HL-60 (cell line): ENCODE measurements at regions not wholly inside any gene's neighbourhood (a gene's known extent, or its start where the extent isn't known, plus 50 kb on each side); places are given as distances from the start of the nearest gene placed in this dataset.
"Not testable (repeated sequence)": the region's sequence is repeated elsewhere in the genome, so short reads cannot be mapped to it uniquely, and the experiment has no call there.

Experiments
- DNase-seq, 2 experiments: peaks; one replicate each; pipeline ENCODE4 v3.0.0-alpha.2; 2010 to 2020; ENCODE audit warnings: low read depth in 1 of 2, low spot score in 1 of 2
- H3K27ac ChIP-seq: fragments of 250-450 bp; sonication (Bioruptor Pico); replicated peaks from 2 replicates; pipeline ENCODE4 v1.5.1; 2020; ENCODE audit warnings: mild to moderate bottlenecking, moderate library complexity
- H3K27me3 ChIP-seq: fragments of 250-450 bp; sonication (Bioruptor Pico); 2 replicates; pipeline ENCODE4 v1.5.1; 2021; ENCODE audit warnings: mild to moderate bottlenecking, moderate library complexity; ENCODE audit not compliant: insufficient read depth, poor library complexity, severe bottlenecking
- H3K4me3 ChIP-seq: replicated peaks from 2 replicates; pipeline ENCODE4 v1.5.1; 2011; ENCODE audit warnings: mild to moderate bottlenecking, control low read depth, low read length; ENCODE audit not compliant: insufficient read depth
- CTCF ChIP-seq: IDR thresholded peaks from one replicate; pipeline ENCODE4 v1.5.1; 2011; ENCODE audit warnings: low read length, control low read depth, inconsistent platforms; ENCODE audit not compliant: insufficient read depth
- GABPA ChIP-seq: IDR thresholded peaks from 2 replicates; pipeline ENCODE4 v1.6.1; 2012; ENCODE audit warnings: low read depth
- POLR2AphosphoS5 ChIP-seq: IDR thresholded peaks from 2 replicates; pipeline ENCODE4 v1.6.1; 2012; ENCODE audit warnings: low read depth
- REST ChIP-seq: IDR thresholded peaks from 2 replicates; pipeline ENCODE4 v1.6.1; 2012; ENCODE audit warnings: low read depth; ENCODE audit not compliant: insufficient replicate concordance
- SPI1 ChIP-seq: IDR thresholded peaks from 2 replicates; pipeline ENCODE4 v1.6.1; 2012; ENCODE audit warnings: low read depth, mild to moderate bottlenecking, borderline replicate concordance

- H3K4me3 ChIP-seq = no peak overlapping the region
- H3K27me3 ChIP-seq = no peaks in the 10 kb centered on the region
- no peak for DNase-seq
- H3K27ac ChIP-seq = no peak overlapping the region
- TF ChIP-seq REST (no peak), SPI1 (no peak), GABPA (no peak), CTCF (no peak), POLR2AphosphoS5 (no peak)
Observed at GRCh38 chr5:39757131-39757530, 332.4 kb upstream of the DAB2 start.

- Histone ChIP-seq H3K27ac (no peak overlapping the region), H3K4me3 (no peak overlapping the region), H3K27me3 (no peaks in the 10 kb centered on the region)
- peak in 1 of 2 experiments; percentile 6 for DNase-seq
- TF ChIP-seq SPI1 (no peak), GABPA (no peak)
Observed at GRCh38 chr5:39755986-39756385, 331.2 kb upstream of the DAB2 start.

GRCh38 chr5:39755452-39755851, 330.7 kb upstream of the DAB2 start:
- TF ChIP-seq POLR2AphosphoS5 = no peak
- TF ChIP-seq REST = no peak
- TF ChIP-seq CTCF = no peak
- TF ChIP-seq GABPA = no peak
- no peak for TF ChIP-seq SPI1
- H3K27ac ChIP-seq = no peak overlapping the region
- H3K4me3 ChIP-seq = no peak overlapping the region
- no peaks in the 10 kb centered on the region for H3K27me3 ChIP-seq
- no peak for DNase-seq

GRCh38 chr5:39753747-39754146, 329.0 kb upstream of the DAB2 start:
- not testable (repeated sequence) for H3K4me3 ChIP-seq, H3K27ac ChIP-seq, H3K27me3 ChIP-seq, DNase-seq

GRCh38 chr5:39750661-39751060, 325.9 kb upstream of the DAB2 start:
- Histone ChIP-seq H3K4me3 (no peak overlapping the region), H3K27ac (no peak overlapping the region), H3K27me3 (no peaks in the 10 kb centered on the region)
- DNase-seq = no peak
- TF ChIP-seq GABPA (no peak), SPI1 (no peak), POLR2AphosphoS5 (no peak), CTCF (no peak), REST (no peak)
